Endodermal cell (in vitro differentiated cells): ENCODE measurements at regions not wholly inside any gene's neighbourhood (a gene's known extent, or its start where the extent isn't known, plus 50 kb on each side); places are given as distances from the start of the nearest gene placed in this dataset.

Experiments
- DNase-seq: peaks from one replicate; pipeline ENCODE4 v3.0.0-alpha.2; 2017
- H3K27ac ChIP-seq: 2 replicates; pipeline ENCODE4 v1.5.1; 2013; ENCODE audit warnings: mild to moderate bottlenecking, low read depth, low read length, moderate library complexity
- H3K27me3 ChIP-seq: 2 replicates; pipeline ENCODE4 v1.6.1; 2013; ENCODE audit warnings: mild to moderate bottlenecking, low read length, moderate library complexity; ENCODE audit not compliant: insufficient read depth, control insufficient read depth, poor library complexity, severe bottlenecking
- H3K36me3 ChIP-seq: 2 replicates; pipeline ENCODE4 v1.7.0; 2013; ENCODE audit warnings: mild to moderate bottlenecking, low read length, moderate library complexity; ENCODE audit not compliant: control insufficient read depth, insufficient read depth
- H3K4me1 ChIP-seq: one replicate; pipeline ENCODE4 v1.7.0; 2013; ENCODE audit warnings: low read length; ENCODE audit not compliant: control insufficient read depth, insufficient read depth
- H3K4me3 ChIP-seq: 2 replicates; pipeline ENCODE4 v1.5.1; 2013; ENCODE audit warnings: mild to moderate bottlenecking, low read length, moderate library complexity
- H3K9ac ChIP-seq: 2 replicates; pipeline ENCODE4 v1.6.1; 2013; ENCODE audit warnings: mild to moderate bottlenecking, low read length, moderate library complexity; ENCODE audit not compliant: poor library complexity, severe bottlenecking; ENCODE audit errors: extremely low read depth
- H3K9me3 ChIP-seq: 2 replicates; pipeline ENCODE4 v1.6.1; 2013; ENCODE audit warnings: mild to moderate bottlenecking, low read length, moderate library complexity; ENCODE audit not compliant: control insufficient read depth
- H3K27ac Mint-ChIP-seq: 2 replicates; pipeline ENCODE4 v1.8.0; 2020; ENCODE audit warnings: mixed read lengths
- H3K27me3 Mint-ChIP-seq: 2 replicates; pipeline ENCODE4 v1.8.0; 2021; ENCODE audit warnings: mild to moderate bottlenecking, mixed read lengths; ENCODE audit not compliant: insufficient read depth
- H3K36me3 Mint-ChIP-seq: 2 replicates; pipeline ENCODE4 v1.8.0; 2020; ENCODE audit warnings: low read depth, mixed read lengths
- H3K4me1 Mint-ChIP-seq: 2 replicates; pipeline ENCODE4 v1.8.0; 2020; ENCODE audit warnings: mixed read lengths
- H3K4me3 Mint-ChIP-seq: 2 replicates; pipeline ENCODE4 v1.8.0; 2020; ENCODE audit warnings: mild to moderate bottlenecking, moderate library complexity, mixed read lengths
- H3K9me3 Mint-ChIP-seq: 2 replicates; pipeline ENCODE4 v1.8.0; 2020; ENCODE audit warnings: mild to moderate bottlenecking, mixed read lengths
- WGBS, 2 experiments: methylation state at CpG; one replicate each; pipeline versions ENCODE4 v1.1.5 to v1.1.7; 2013; ENCODE audit warnings: missing lambda C conversion rate in 2 of 2, mixed read lengths in 1 of 2; ENCODE audit not compliant: insufficient coverage in 1 of 2, insufficient read length in 1 of 2; 5-methylcytosine and 5-hydroxymethylcytosine counted together
- TF ChIP-seq, protein P1 (sequence below): fragments of 200-600 bp; sonication (generic); conservative IDR thresholded peaks from 2 replicates; pipeline ENCODE4 v1.5.0; 2021; ENCODE audit warnings: antibody characterized with exemption, mild to moderate bottlenecking

GRCh38 chrX:9367421-9367820, 97.4 kb upstream of the TBL1X start:
- no peaks in the 10 kb centered on the region for H3K36me3 Mint-ChIP-seq
- no peak overlapping the region for H3K27ac Mint-ChIP-seq
- H3K9me3 Mint-ChIP-seq: peaks cover 58% of the 10 kb centered on the region
- H3K27me3 Mint-ChIP-seq: no peaks in the 10 kb centered on the region
- no peaks in the 10 kb centered on the region for H3K4me1 Mint-ChIP-seq
- TF ChIP-seq, protein P1, sequence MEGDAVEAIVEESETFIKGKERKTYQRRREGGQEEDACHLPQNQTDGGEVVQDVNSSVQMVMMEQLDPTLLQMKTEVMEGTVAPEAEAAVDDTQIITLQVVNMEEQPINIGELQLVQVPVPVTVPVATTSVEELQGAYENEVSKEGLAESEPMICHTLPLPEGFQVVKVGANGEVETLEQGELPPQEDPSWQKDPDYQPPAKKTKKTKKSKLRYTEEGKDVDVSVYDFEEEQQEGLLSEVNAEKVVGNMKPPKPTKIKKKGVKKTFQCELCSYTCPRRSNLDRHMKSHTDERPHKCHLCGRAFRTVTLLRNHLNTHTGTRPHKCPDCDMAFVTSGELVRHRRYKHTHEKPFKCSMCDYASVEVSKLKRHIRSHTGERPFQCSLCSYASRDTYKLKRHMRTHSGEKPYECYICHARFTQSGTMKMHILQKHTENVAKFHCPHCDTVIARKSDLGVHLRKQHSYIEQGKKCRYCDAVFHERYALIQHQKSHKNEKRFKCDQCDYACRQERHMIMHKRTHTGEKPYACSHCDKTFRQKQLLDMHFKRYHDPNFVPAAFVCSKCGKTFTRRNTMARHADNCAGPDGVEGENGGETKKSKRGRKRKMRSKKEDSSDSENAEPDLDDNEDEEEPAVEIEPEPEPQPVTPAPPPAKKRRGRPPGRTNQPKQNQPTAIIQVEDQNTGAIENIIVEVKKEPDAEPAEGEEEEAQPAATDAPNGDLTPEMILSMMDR: no peak
- Histone ChIP-seq H3K4me3 (no peak overlapping the region), H3K27me3 (no peaks in the 10 kb centered on the region), H3K9ac (no peak overlapping the region), H3K4me1 (no peaks in the 10 kb centered on the region), H3K27ac (no peak overlapping the region), H3K9me3 (no peaks in the 10 kb centered on the region), H3K36me3 (no peaks in the 10 kb centered on the region)
- no peak for DNase-seq
- WGBS, 2 experiments: 92 to 100% methylated on average over 1 of the region's 2 CpGs
- H3K4me3 Mint-ChIP-seq: no peak overlapping the region

GRCh38 chrX:9368262-9368661, 96.6 kb upstream of the TBL1X start:
- no peaks in the 10 kb centered on the region for H3K36me3 ChIP-seq
- H3K4me3 ChIP-seq: no peak overlapping the region
- H3K9ac ChIP-seq: no peak overlapping the region
- 89% methylated on average over 4 of the region's 6 CpGs; no CpG with 5 or more reads in 1 of the 2 experiments for WGBS, 2 experiments
- no peak for DNase-seq
- TF ChIP-seq, protein P1: no peak
- H3K27me3 Mint-ChIP-seq: no peaks in the 10 kb centered on the region
- peaks cover 59% of the 10 kb centered on the region for H3K9me3 Mint-ChIP-seq
- no peaks in the 10 kb centered on the region for H3K36me3 Mint-ChIP-seq
- H3K27me3 ChIP-seq: no peaks in the 10 kb centered on the region
- H3K4me3 Mint-ChIP-seq: no peak overlapping the region
- H3K9me3 ChIP-seq: no peaks in the 10 kb centered on the region
- no peak overlapping the region for H3K27ac ChIP-seq
- no peaks in the 10 kb centered on the region for H3K4me1 Mint-ChIP-seq
- no peak overlapping the region for H3K27ac Mint-ChIP-seq
- H3K4me1 ChIP-seq: no peaks in the 10 kb centered on the region

GRCh38 chrX:9369802-9370291, 95.0 kb upstream of the TBL1X start:
- TF ChIP-seq, protein P1: no peak
- Histone ChIP-seq H3K9me3 (no peaks in the 10 kb centered on the region), H3K4me3 (no peak overlapping the region), H3K27me3 (no peaks in the 10 kb centered on the region), H3K4me1 (no peaks in the 10 kb centered on the region), H3K9ac (no peak overlapping the region), H3K27ac (no peak overlapping the region), H3K36me3 (no peaks in the 10 kb centered on the region)
- Mint-ChIP-seq H3K27ac (no peak overlapping the region), H3K4me1 (no peaks in the 10 kb centered on the region), H3K4me3 (no peak overlapping the region), H3K36me3 (no peaks in the 10 kb centered on the region), H3K9me3 (peaks cover 57% of the 10 kb centered on the region), H3K27me3 (no peaks in the 10 kb centered on the region)
- DNase-seq: no peak
- WGBS, 2 experiments: 89 to 96% methylated on average over 5 to 10 of the region's 10 CpGs
